DOHH2 (cell line): ENCODE measurements at regions not wholly inside any gene's neighbourhood (a gene's known extent, or its start where the extent isn't known, plus 50 kb on each side); places are given as distances from the start of the nearest gene placed in this dataset.

Source experiments
- H3F3A ChIP-seq: fragments of 200-600 bp; sonication (generic), shearing (Covaris generic); 2 replicates; pipeline ENCODE4 v1.6.0; 2016; ENCODE audit warnings: antibody characterized with exemption, mild to moderate bottlenecking; ENCODE audit not compliant: control insufficient read depth, insufficient read depth
- H3K27ac ChIP-seq: fragments of 200-600 bp; sonication (generic); 2 replicates; pipeline ENCODE4 v1.5.1; 2014; ENCODE audit warnings: low read depth, mild to moderate bottlenecking, low read length, moderate library complexity
- H3K27me3 ChIP-seq: fragments of 200-600 bp; sonication (generic); 2 replicates; pipeline ENCODE4 v1.6.1; 2014; ENCODE audit warnings: mild to moderate bottlenecking, low read length, mixed read lengths; ENCODE audit not compliant: control insufficient read depth
- H3K36me3 ChIP-seq: fragments of 200-600 bp; sonication (generic); 2 replicates; pipeline ENCODE4 v1.6.1; 2014; ENCODE audit warnings: mild to moderate bottlenecking, low read length, moderate library complexity, mixed read lengths; ENCODE audit not compliant: control insufficient read depth
- H3K4me1 ChIP-seq: fragments of 200-600 bp; sonication (generic); 2 replicates; pipeline ENCODE4 v1.6.1; 2014; ENCODE audit warnings: mild to moderate bottlenecking, low read length, mixed read lengths; ENCODE audit not compliant: control insufficient read depth
- H3K4me2 ChIP-seq: fragments of 200-600 bp; sonication (generic); 2 replicates; pipeline ENCODE4 v1.6.0; 2014; ENCODE audit warnings: mild to moderate bottlenecking, low read length, moderate library complexity
- H3K4me3 ChIP-seq: fragments of 200-600 bp; sonication (generic); 2 replicates; pipeline ENCODE4 v1.5.1; 2014; ENCODE audit warnings: mild to moderate bottlenecking, low read length, mixed read lengths
- H3K79me2 ChIP-seq: fragments of 200-600 bp; sonication (generic); 2 replicates; pipeline ENCODE4 v1.6.1; 2014; ENCODE audit warnings: mild to moderate bottlenecking, low read length, mixed read lengths; ENCODE audit not compliant: control insufficient read depth
- H3K9me2 ChIP-seq: fragments of 200-600 bp; sonication (generic); replicated peaks from 2 replicates; pipeline ENCODE4 v1.6.1; 2014; ENCODE audit warnings: mild to moderate bottlenecking, low read length, mixed read lengths; ENCODE audit not compliant: control insufficient read depth
- H3K9me3 ChIP-seq: fragments of 200-600 bp; sonication (generic); 2 replicates; pipeline ENCODE4 v1.6.1; 2014; ENCODE audit warnings: antibody characterized with exemption, low read length, mixed read lengths; ENCODE audit not compliant: control insufficient read depth, insufficient read depth
- H4K20me1 ChIP-seq: fragments of 200-600 bp; sonication (generic); 2 replicates; pipeline ENCODE4 v1.6.0; 2014; ENCODE audit warnings: low read depth, mild to moderate bottlenecking, antibody characterized with exemption, low read length, moderate library complexity; ENCODE audit not compliant: control insufficient read depth, insufficient read depth
- CTCF ChIP-seq: fragments of 200-600 bp; sonication (generic); IDR thresholded peaks from one replicate; pipeline ENCODE4 v1.5.1; 2014; ENCODE audit warnings: antibody characterized with exemption, mild to moderate bottlenecking, low read depth, low read length; ENCODE audit not compliant: poor library complexity, severe bottlenecking
- EZH2phosphoT487 ChIP-seq: fragments of 200-600 bp; sonication (generic); IDR thresholded peaks from 2 replicates; pipeline ENCODE4 v1.6.1; 2017; ENCODE audit warnings: borderline replicate concordance, mild to moderate bottlenecking, antibody characterized with exemption, low read length, moderate library complexity, mixed read lengths

GRCh38 chr4:130092187-130093015 lies 996.4 kb downstream of the C4orf33 start:
- Histone ChIP-seq H3K9me2 (no peaks in the 10 kb centered on the region), H3K4me1 (no peaks in the 10 kb centered on the region), H3K79me2 (no peaks in the 10 kb centered on the region), H3K4me2 (no peak overlapping the region), H3K4me3 (no peak overlapping the region), H4K20me1 (no peaks in the 10 kb centered on the region), H3K27me3 (no peaks in the 10 kb centered on the region), H3K9me3 (no peaks in the 10 kb centered on the region), H3K27ac (no peak overlapping the region), H3K36me3 (no peaks in the 10 kb centered on the region), H3F3A (no peaks in the 10 kb centered on the region)
- TF ChIP-seq CTCF (no peak), EZH2phosphoT487 (no peak)

GRCh38 chr4:130099105-130099504 lies 1003.2 kb downstream of the C4orf33 start:
- Histone ChIP-seq H3K4me1 (no peaks in the 10 kb centered on the region), H3K9me2 (no peaks in the 10 kb centered on the region), H3K9me3 (no peaks in the 10 kb centered on the region), H3K27ac (no peak overlapping the region), H3K4me2 (no peak overlapping the region), H3F3A (no peaks in the 10 kb centered on the region), H3K36me3 (no peaks in the 10 kb centered on the region), H4K20me1 (no peaks in the 10 kb centered on the region), H3K79me2 (no peaks in the 10 kb centered on the region), H3K27me3 (no peaks in the 10 kb centered on the region), H3K4me3 (no peak overlapping the region)
- no peak for TF ChIP-seq EZH2phosphoT487
- TF ChIP-seq CTCF = no peak

- TF ChIP-seq CTCF (no peak), EZH2phosphoT487 (no peak)
- H3K9me3 ChIP-seq = no peaks in the 10 kb centered on the region
- no peak overlapping the region for H3K27ac ChIP-seq
Observed at GRCh38 chr4:130110189-130110588, 1014.2 kb downstream of the C4orf33 start.

More at GRCh38 chr4:130110189-130110588, 1014.2 kb downstream of the C4orf33 start:
- Histone ChIP-seq H4K20me1 (no peaks in the 10 kb centered on the region), H3K4me1 (no peaks in the 10 kb centered on the region), H3K79me2 (no peaks in the 10 kb centered on the region), H3K4me3 (no peak overlapping the region), H3F3A (no peaks in the 10 kb centered on the region), H3K36me3 (no peaks in the 10 kb centered on the region), H3K9me2 (no peaks in the 10 kb centered on the region), H3K27me3 (no peaks in the 10 kb centered on the region), H3K4me2 (no peak overlapping the region)
